ENCODE measurements at regions not wholly inside any gene's neighbourhood (a gene's known extent, or its start where the extent isn't known, plus 50 kb on each side); places are given as distances from the start of the nearest gene placed in this dataset.
A peak's percentile ranks its signal among the peaks of the same experiment; 100 is the strongest.

DNA sequence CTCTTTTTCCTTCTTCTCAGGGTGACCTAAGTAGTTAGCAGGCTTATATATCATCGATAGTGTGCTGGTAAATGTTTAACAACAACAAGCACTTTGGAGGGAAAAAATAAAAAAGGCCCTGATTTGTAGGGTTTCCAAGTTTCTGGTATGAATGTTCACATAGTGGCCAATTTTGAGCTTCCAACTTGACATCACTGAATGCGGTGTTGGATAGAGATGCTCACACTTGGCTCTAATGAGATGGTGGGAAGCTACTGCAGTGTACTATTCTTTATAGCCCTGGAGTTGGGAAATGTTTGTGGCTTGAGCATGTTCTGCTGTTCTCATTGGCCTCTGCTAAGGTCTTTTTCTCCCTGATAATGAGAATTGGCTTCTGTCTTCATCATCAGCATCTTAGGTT, 875.3 kb downstream of the PCDH7 start:
- CTCF ChIA-PET, result no interaction called here
- no peak overlapping the region for H3K4me3 ChIP-seq
- no peak for FAIRE-seq

DNA sequence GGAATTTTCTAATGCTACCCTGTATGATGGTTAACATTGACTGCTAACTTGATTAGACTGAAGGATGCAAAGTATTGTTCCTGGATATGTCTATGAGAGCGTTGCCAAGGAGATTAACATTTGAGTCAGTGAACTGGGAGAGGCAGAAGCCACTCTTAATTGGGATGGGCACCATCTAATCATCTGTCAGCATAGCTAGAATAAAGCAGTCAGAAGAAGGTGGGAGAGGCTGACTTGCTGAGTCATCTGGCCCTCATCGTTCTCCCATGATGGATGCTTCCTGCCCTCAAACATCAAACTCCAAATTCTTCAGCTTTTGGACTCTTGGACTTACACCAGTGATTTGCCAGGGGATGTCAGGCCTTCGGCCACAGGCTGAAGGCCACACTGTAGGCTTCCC, 878.5 kb downstream of the PCDH7 start:
- no peak overlapping the region for H3K4me3 ChIP-seq
- no peak overlapping the region for H3K4me2 ChIP-seq
- ATAC-seq (no peak), DNase-seq (ENCODE audit: low read depth in 1 of 2, low spot score in 1 of 2) (no peak), FAIRE-seq (no peak)
- H3K4me1 ChIP-seq, result no peaks in the 10 kb centered on the region
- CTCF ChIA-PET, result no interaction called here
- no peak for TF ChIP-seq HEYL (CRISPR knock-in tag; IDR thresholded peaks at IDR 0.05)
- TF ChIP-seq ESRRA (IDR thresholded peaks at IDR 0.05; ENCODE audit: borderline replicate concordance, low read length), result no peak
- WGBS (ENCODE audit: missing lambda C conversion rate), result 52% methylated on average over 3 of the region's 3 CpGs
- POLR2A ChIA-PET, result no interaction called here
- no peak overlapping the region for H3K27ac ChIP-seq
- no peaks in the 10 kb centered on the region for H3K9me3 ChIP-seq

More for the DNA sequence above, 875.3 kb downstream of the PCDH7 start:
- no peak for DNase-seq (ENCODE audit: low read depth in 1 of 2, low spot score in 1 of 2)
- no peak overlapping the region for H3K27ac ChIP-seq
- H3K4me2 ChIP-seq, result no peak overlapping the region
- TF ChIP-seq RAD21 (conservative IDR thresholded peaks at IDR 0.05 in 1 of 2, IDR thresholded peaks at IDR 0.05 in 1 of 2), result no peak
- no peak for TF ChIP-seq RNF2 (IDR thresholded peaks at IDR 0.05; ENCODE audit: borderline replicate concordance, low read depth)
- TF ChIP-seq JUN (IDR thresholded peaks at IDR 0.05), result no peak
- no peak for TF ChIP-seq MYC (IDR thresholded peaks at IDR 0.05; ENCODE audit: borderline replicate concordance, low read length)
- TF ChIP-seq CBX8 (IDR thresholded peaks at IDR 0.05), result no peak
- TF ChIP-seq, protein P1, sequence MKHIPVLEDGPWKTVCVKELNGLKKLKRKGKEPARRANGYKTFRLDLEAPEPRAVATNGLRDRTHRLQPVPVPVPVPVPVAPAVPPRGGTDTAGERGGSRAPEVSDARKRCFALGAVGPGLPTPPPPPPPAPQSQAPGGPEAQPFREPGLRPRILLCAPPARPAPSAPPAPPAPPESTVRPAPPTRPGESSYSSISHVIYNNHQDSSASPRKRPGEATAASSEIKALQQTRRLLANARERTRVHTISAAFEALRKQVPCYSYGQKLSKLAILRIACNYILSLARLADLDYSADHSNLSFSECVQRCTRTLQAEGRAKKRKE (CRISPR knock-in tag; IDR thresholded peaks at IDR 0.05; ENCODE audit: low read depth), result no peak
- TF ChIP-seq, protein P2, sequence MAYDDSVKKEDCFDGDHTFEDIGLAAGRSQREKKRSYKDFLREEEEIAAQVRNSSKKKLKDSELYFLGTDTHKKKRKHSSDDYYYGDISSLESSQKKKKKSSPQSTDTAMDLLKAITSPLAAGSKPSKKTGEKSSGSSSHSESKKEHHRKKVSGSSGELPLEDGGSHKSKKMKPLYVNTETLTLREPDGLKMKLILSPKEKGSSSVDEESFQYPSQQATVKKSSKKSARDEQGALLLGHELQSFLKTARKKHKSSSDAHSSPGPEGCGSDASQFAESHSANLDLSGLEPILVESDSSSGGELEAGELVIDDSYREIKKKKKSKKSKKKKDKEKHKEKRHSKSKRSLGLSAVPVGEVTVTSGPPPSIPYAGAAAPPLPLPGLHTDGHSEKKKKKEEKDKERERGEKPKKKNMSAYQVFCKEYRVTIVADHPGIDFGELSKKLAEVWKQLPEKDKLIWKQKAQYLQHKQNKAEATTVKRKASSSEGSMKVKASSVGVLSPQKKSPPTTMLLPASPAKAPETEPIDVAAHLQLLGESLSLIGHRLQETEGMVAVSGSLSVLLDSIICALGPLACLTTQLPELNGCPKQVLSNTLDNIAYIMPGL (CRISPR knock-in tag; IDR thresholded peaks at IDR 0.05; ENCODE audit: borderline replicate concordance), result no peak
- TF ChIP-seq BHLHE40 (IDR thresholded peaks at IDR 0.05; ENCODE audit: low read depth, low read length), result no peak
- no peak for TF ChIP-seq ESRRA (IDR thresholded peaks at IDR 0.05; ENCODE audit: borderline replicate concordance, low read length)
- WGBS (ENCODE audit: missing lambda C conversion rate), result 45% methylated on average over 2 of the region's 2 CpGs
- ATAC-seq, result no peak
- no peaks in the 10 kb centered on the region for H3K9me3 ChIP-seq
- H3K4me1 ChIP-seq, result no peaks in the 10 kb centered on the region
- POLR2A ChIA-PET, result no interaction called here

DNA sequence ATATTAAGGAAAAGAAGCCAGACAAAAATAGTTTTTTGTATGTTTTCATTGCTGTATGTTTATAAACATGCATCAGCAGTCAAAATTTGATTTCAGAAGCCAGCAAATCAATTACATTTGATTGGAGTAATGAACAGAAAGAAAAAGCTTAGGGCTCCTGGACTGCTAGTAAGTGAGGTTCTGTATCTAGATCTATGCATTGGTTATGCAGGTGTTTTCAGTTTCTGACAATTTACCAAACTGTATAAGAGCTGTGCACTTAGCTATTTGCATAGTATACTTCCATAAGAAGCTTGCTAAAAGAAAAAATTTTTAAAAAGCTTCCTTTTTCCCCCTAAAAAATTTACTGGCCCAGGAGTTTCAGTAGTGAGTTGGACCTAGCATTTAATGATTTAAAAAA, 881.6 kb downstream of the PCDH7 start:
- no peak for DNase-seq (ENCODE audit: low read depth in 1 of 2, low spot score in 1 of 2)
- Histone ChIP-seq H3K4me3 (no peak overlapping the region), H3K27ac (no peak overlapping the region), H3K9me3 (no peaks in the 10 kb centered on the region), H3K4me1 (no peaks in the 10 kb centered on the region), H3K4me2 (no peak overlapping the region)
- ChIA-PET POLR2A (no interaction called here), CTCF (interaction anchor here (0.5 kb wide), 1 partner anchor 487 kb away, joined by 3 read pairs; no protein-coding TSS in a partner anchor)
- no peak for FAIRE-seq
- TF ChIP-seq JUN (IDR thresholded peaks at IDR 0.05), result no peak
- no peak for TF ChIP-seq SMC3 (IDR thresholded peaks at IDR 0.05)
- TF ChIP-seq FOXS1 (CRISPR knock-in tag; IDR thresholded peaks at IDR 0.05), result no peak
- no peak for TF ChIP-seq RNF2 (IDR thresholded peaks at IDR 0.05; ENCODE audit: borderline replicate concordance, low read depth)
- TF ChIP-seq FOSL2 (IDR thresholded peaks at IDR 0.05), result no peak
- no peak for TF ChIP-seq FOSL2 (CRISPR knock-in tag; IDR thresholded peaks at IDR 0.05)
- TF ChIP-seq PHF8 (IDR thresholded peaks at IDR 0.05; ENCODE audit: borderline replicate concordance, low read depth), result no peak
- no peak for TF ChIP-seq ZNF302 (CRISPR knock-in tag; IDR thresholded peaks at IDR 0.05)
- TF ChIP-seq EHF (CRISPR knock-in tag; IDR thresholded peaks at IDR 0.05), result no peak
- no peak for ATAC-seq

DNA sequence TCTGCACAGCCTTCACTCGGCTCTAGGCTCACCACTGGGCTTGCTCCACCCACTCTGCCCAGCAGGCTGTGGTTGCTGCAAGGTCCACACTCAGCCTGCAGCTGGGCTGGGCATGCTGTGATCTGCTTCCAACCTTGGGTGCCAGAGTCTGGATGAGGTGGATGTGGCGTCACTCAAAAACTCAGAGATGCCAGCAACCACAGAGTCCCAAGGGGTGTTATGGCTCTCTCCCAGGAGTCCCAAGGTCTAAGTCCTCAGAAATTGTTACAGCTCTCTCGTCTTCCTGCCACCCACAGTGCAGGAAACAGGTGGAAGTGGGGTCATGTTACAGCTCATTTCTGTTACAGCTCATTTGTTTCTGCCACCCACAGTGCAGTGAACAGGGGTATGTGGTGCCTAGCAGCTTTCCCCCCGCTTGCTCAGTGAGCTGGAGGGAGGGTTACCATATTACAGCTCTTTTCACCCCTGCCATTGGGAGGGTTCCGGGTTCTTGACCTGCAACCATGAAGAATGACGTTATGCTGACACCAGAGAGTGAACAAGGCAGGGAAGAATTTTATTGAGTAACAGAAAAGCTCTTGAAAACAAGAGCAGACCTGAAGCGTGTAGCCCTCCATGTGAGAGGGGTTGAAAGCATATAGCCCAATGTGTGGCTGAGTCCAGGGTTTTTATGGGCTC, 893.9 kb downstream of the PCDH7 start:
- ATAC-seq (peak in 1 of 2 experiments; percentile 43; a peak in 1 of 6 replicates), FAIRE-seq (no peak), DNase-seq (ENCODE audit: low read depth in 1 of 2, low spot score in 1 of 2) (peak in 1 of 2 experiments; percentile 12)
- no peaks in the 10 kb centered on the region for H3K9me3 ChIP-seq
- 5% methylated on average over 5 of the region's 7 CpGs for WGBS (ENCODE audit: missing lambda C conversion rate)
- no peak overlapping the region for H3K4me2 ChIP-seq
- TF ChIP-seq, protein P1 (CRISPR knock-in tag; IDR thresholded peaks at IDR 0.05; ENCODE audit: low read depth), result no peak
- TF ChIP-seq NR3C1 (IDR thresholded peaks at IDR 0.05) (no peak), ZFP36 (IDR thresholded peaks at IDR 0.05; ENCODE audit: borderline replicate concordance, partially characterized antibody) (no peak), MYC (IDR thresholded peaks at IDR 0.05; ENCODE audit: borderline replicate concordance, low read length) (no peak), CBX8 (IDR thresholded peaks at IDR 0.05) (no peak), KDM1A (IDR thresholded peaks at IDR 0.05; ENCODE audit: low read depth) (no peak), HOXA7 (CRISPR knock-in tag; IDR thresholded peaks at IDR 0.05) (no peak)
- no peak overlapping the region for H3K4me3 ChIP-seq
- POLR2A ChIA-PET, result no interaction called here
- CTCF ChIA-PET, result no interaction called here
- H3K4me1 ChIP-seq, result no peaks in the 10 kb centered on the region
- no peak overlapping the region for H3K27ac ChIP-seq
